ENCODE measurements at regions not wholly inside any gene's neighbourhood (a gene's known extent, or its start where the extent isn't known, plus 50 kb on each side); places are given as distances from the start of the nearest gene placed in this dataset.

GRCh38 chr1:58249737-58250586 lies 296.6 kb downstream of the OMA1 start:
- TF ChIP-seq POLR2A (IDR thresholded peaks at IDR 0.05) (no peak), CTCF (IDR thresholded peaks at IDR 0.05 in 4 of 5, conservative IDR thresholded peaks at IDR 0.05 in 1 of 5) (no peak)
